GM12878 (cell line): ENCODE measurements at regions not wholly inside any gene's neighbourhood (a gene's known extent, or its start where the extent isn't known, plus 50 kb on each side); places are given as distances from the start of the nearest gene placed in this dataset.

Experiments used
- ATAC-seq: fragments of 200-7000 bp; cut with Tn5 transposase; 3 replicates; pipeline ENCODE4 v1.9.1; 2020; ENCODE audit warnings: mild to moderate bottlenecking, moderate library complexity
- BruUV-seq: library from RNA; stranded (reverse); fragments of 400-500 nt; replicated peaks from 2 replicates; lab custom pipeline; 2021; lab: Mats Ljungman, UMichigan
- CTCF ChIA-PET: fragments of 300-600 bp; sonication (Branson Sonifier 250); formaldehyde crosslinking; extraction: SDS; loops from one replicate; lab custom pipeline; 2021; ENCODE audit warnings: inconsistent platforms; lab: Yijun Ruan, JAX
- POLR2A ChIA-PET: fragments of 350-600 bp; formaldehyde crosslinking; extraction: SDS; loops from one replicate; lab custom pipeline; 2021; ENCODE audit warnings: inconsistent platforms; lab: Charles Lee
- RAD21 ChIA-PET: fragments of 300-600 bp; sonication (Branson Sonifier 250); formaldehyde crosslinking; loops from one replicate; lab custom pipeline; 2023; ENCODE audit warnings: antibody characterized with exemption; ENCODE audit not compliant: unreplicated experiment; lab: Charles Lee
- SMC1A ChIA-PET: fragments of 300-600 bp; sonication (Branson Sonifier 250); formaldehyde crosslinking; loops from one replicate; lab custom pipeline; 2023; ENCODE audit not compliant: unreplicated experiment, uncharacterized antibody; lab: Charles Lee
- DNase-seq: peaks from one replicate; pipeline ENCODE4 v3.0.0-alpha.2; 2011; ENCODE audit warnings: low read depth, low spot score
- FAIRE-seq: peaks from 3 replicates; lab custom pipeline; 2011; peaks lifted over from hg19 to GRCh38; lab: Jason Lieb, UNC
- H2AFZ ChIP-seq: 2 replicates; pipeline ENCODE4 v1.6.0; 2011; ENCODE audit warnings: low read depth, low read length, control low read depth; ENCODE audit not compliant: control insufficient read depth
- H3K27ac ChIP-seq: 2 replicates; pipeline ENCODE4 v1.5.1; 2011; ENCODE audit warnings: control low read depth; ENCODE audit not compliant: control insufficient read depth, insufficient read depth
- H3K27me3 ChIP-seq, 2 experiments: replicated peaks in 1 of 2; 2 replicates each; pipeline versions ENCODE4 v1.6.0 to v1.6.1; 2011; ENCODE audit warnings: low read length in 1 of 2; ENCODE audit not compliant: control insufficient read depth in 2 of 2, insufficient read depth in 2 of 2
- H3K36me3 ChIP-seq, 2 experiments: 2 replicates each; pipeline ENCODE4 v1.5.1; 2011; ENCODE audit warnings: low read length in 1 of 2; ENCODE audit not compliant: control insufficient read depth in 2 of 2, insufficient read depth in 2 of 2
- H3K4me1 ChIP-seq: 2 replicates; pipeline ENCODE4 v1.6.1; 2011; ENCODE audit warnings: mild to moderate bottlenecking, low read length, moderate library complexity, mixed read lengths; ENCODE audit not compliant: control insufficient read depth, insufficient read depth
- H3K4me2 ChIP-seq: 2 replicates; pipeline ENCODE4 v1.6.0; 2011; ENCODE audit warnings: control low read depth; ENCODE audit not compliant: control insufficient read depth, insufficient read depth
- H3K4me3 ChIP-seq: fragments of 200-600 bp; sonication (generic); 2 replicates; pipeline ENCODE4 v1.5.1; 2016
- H3K79me2 ChIP-seq: 2 replicates; pipeline ENCODE4 v1.6.0; 2011; ENCODE audit warnings: low read length; ENCODE audit not compliant: control insufficient read depth, insufficient read depth
- H3K9ac ChIP-seq: 2 replicates; pipeline ENCODE4 v1.8.0; 2011; ENCODE audit warnings: low read length, control low read depth, mixed read lengths; ENCODE audit not compliant: control insufficient read depth, insufficient read depth
- H3K9me3 ChIP-seq: replicated peaks from 3 replicates; pipeline ENCODE4 v1.5.1; 2011; ENCODE audit warnings: mild to moderate bottlenecking, low read length; ENCODE audit not compliant: control insufficient read depth, insufficient read depth
- H4K20me1 ChIP-seq: 2 replicates; pipeline ENCODE4 v1.6.0; 2011; ENCODE audit not compliant: control insufficient read depth, insufficient read depth
- CBFB ChIP-seq: IDR thresholded peaks from 2 replicates; pipeline ENCODE4 v1.6.1; 2016; ENCODE audit warnings: antibody characterized with exemption, low read depth
- CHD1 ChIP-seq: IDR thresholded peaks from 2 replicates; pipeline ENCODE4 v1.6.1; 2012; ENCODE audit warnings: low read depth, low read length, improper control_type of control experiment
- ESRRA ChIP-seq: IDR thresholded peaks from 2 replicates; pipeline ENCODE4 v1.6.1; 2012; ENCODE audit warnings: mild to moderate bottlenecking, low read length, improper control_type of control experiment
- FOXK2 ChIP-seq: fragments of 450-650 bp; IDR thresholded peaks from 2 replicates; pipeline ENCODE4 v1.6.1; 2017; ENCODE audit warnings: mild to moderate bottlenecking, moderate library complexity
- GABPA ChIP-seq: IDR thresholded peaks from 2 replicates; pipeline ENCODE4 v1.6.1; 2014; ENCODE audit warnings: antibody characterized with exemption, low read depth, mild to moderate bottlenecking, inconsistent platforms
- IRF5 ChIP-seq: fragments of 450-650 bp; IDR thresholded peaks from 2 replicates; pipeline ENCODE4 v1.6.1; 2017; ENCODE audit warnings: borderline replicate concordance
- JUND ChIP-seq: IDR thresholded peaks from 2 replicates; pipeline ENCODE4 v1.6.1; 2012; ENCODE audit warnings: low read depth, mild to moderate bottlenecking, low read length, improper control_type of control experiment, moderate library complexity
- SREBF2 ChIP-seq: IDR thresholded peaks from 2 replicates; pipeline ENCODE4 v1.6.1; 2012; ENCODE audit warnings: mild to moderate bottlenecking, low read length
- SUZ12 ChIP-seq: fragments of 200-600 bp; sonication (generic); IDR thresholded peaks from one replicate; pipeline ENCODE4 v1.6.1; 2018; ENCODE audit warnings: antibody characterized with exemption, mild to moderate bottlenecking; ENCODE audit not compliant: unreplicated experiment
- ZBTB40 ChIP-seq: fragments of 450-650 bp; IDR thresholded peaks from 2 replicates; pipeline ENCODE4 v1.6.1; 2016; ENCODE audit warnings: mild to moderate bottlenecking, moderate library complexity, borderline replicate concordance
- ZZZ3 ChIP-seq: IDR thresholded peaks from 2 replicates; pipeline ENCODE4 v1.6.1; 2011; ENCODE audit warnings: low read depth; ENCODE audit not compliant: control insufficient read depth, insufficient read length
- WGBS: methylation state at CpG from one replicate; pipeline ENCODE4 v1.1.6; 2016; ENCODE audit warnings: low lambda C conversion rate; ENCODE audit not compliant: insufficient replicate concordance, insufficient coverage; ENCODE audit errors: missing lambda C conversion rate; 5-methylcytosine and 5-hydroxymethylcytosine counted together
- in situ Hi-C: fragments of 300-500 bp; cut with MboI; formaldehyde crosslinking; loops from 9 replicates; pipeline ENCODE4 v1.14.3; 2018; ENCODE audit warnings: mixed read lengths
- intact Hi-C: fragments of 100-400 bp; cut with micrococcal nuclease; formaldehyde crosslinking; loops from one replicate; pipeline ENCODE4 v1.14.2; 2022; ENCODE audit not compliant: unreplicated experiment
- TF ChIP-seq, protein P1 (sequence below): fragments of 150-350 bp; IDR thresholded peaks from 2 replicates; pipeline ENCODE4 v1.6.1; 2014; ENCODE audit warnings: mild to moderate bottlenecking, low read depth, low read length

- FAIRE-seq (no peak), ATAC-seq (no peak), DNase-seq (no peak)
- RAD21 ChIA-PET: no interaction called here
- intact Hi-C loops: no loop called here
- in situ Hi-C loops: no loop called here
- CTCF ChIA-PET: no interaction called here
- Histone ChIP-seq H3K4me3 (no peak overlapping the region), H3K9me3 (no peaks in the 10 kb centered on the region), H3K4me1 (no peaks in the 10 kb centered on the region), H3K4me2 (no peak overlapping the region), H2AFZ (no peak overlapping the region), H3K79me2 (no peaks in the 10 kb centered on the region), H3K27me3 (no peaks in the 10 kb centered on the region), H4K20me1 (no peaks in the 10 kb centered on the region), H3K36me3 (no peaks in the 10 kb centered on the region), H3K9ac (no peak overlapping the region), H3K27ac (no peak overlapping the region)
- 59% methylated on average over 2 of the region's 2 CpGs for WGBS
- BruUV-seq: no TSS peak
- SMC1A ChIA-PET: no interaction called here
- POLR2A ChIA-PET: no interaction called here
- TF ChIP-seq JUND: no peak
- TF ChIP-seq CBFB: no peak
- no peak for TF ChIP-seq SUZ12
- TF ChIP-seq, protein P1, sequence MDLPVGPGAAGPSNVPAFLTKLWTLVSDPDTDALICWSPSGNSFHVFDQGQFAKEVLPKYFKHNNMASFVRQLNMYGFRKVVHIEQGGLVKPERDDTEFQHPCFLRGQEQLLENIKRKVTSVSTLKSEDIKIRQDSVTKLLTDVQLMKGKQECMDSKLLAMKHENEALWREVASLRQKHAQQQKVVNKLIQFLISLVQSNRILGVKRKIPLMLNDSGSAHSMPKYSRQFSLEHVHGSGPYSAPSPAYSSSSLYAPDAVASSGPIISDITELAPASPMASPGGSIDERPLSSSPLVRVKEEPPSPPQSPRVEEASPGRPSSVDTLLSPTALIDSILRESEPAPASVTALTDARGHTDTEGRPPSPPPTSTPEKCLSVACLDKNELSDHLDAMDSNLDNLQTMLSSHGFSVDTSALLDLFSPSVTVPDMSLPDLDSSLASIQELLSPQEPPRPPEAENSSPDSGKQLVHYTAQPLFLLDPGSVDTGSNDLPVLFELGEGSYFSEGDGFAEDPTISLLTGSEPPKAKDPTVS: no peak
- TF ChIP-seq FOXK2: no peak
- TF ChIP-seq CHD1: no peak
- no peak for TF ChIP-seq GABPA
- no peak for TF ChIP-seq ESRRA
- no peak for TF ChIP-seq ZBTB40
- no peak for TF ChIP-seq SREBF2
- TF ChIP-seq IRF5: no peak
- no peak for TF ChIP-seq ZZZ3
Observed at GRCh38 chr18:64518191-64518590, 369.3 kb upstream of the LINC00305 start.
